ENCODE measurements at regions not wholly inside any gene's neighbourhood (a gene's known extent, or its start where the extent isn't known, plus 50 kb on each side); places are given as distances from the start of the nearest gene placed in this dataset.

GRCh38 chr19:28296506-28296905 is 916.4 kb downstream of the UQCRFS1 start:
- TF ChIP-seq CTCF (IDR thresholded peaks at IDR 0.05) (no peak), POLR2A (IDR thresholded peaks at IDR 0.05) (no peak)
